Duodenal mucosa (tissue), 2 donors: ENCODE measurements at regions not wholly inside any gene's neighbourhood (a gene's known extent, or its start where the extent isn't known, plus 50 kb on each side); places are given as distances from the start of the nearest gene placed in this dataset.

Source experiments
- H3K27ac ChIP-seq: one replicate; pipeline ENCODE4 v1.7.0; 2013; ENCODE audit warnings: low read depth, low read length
- H3K27me3 ChIP-seq, 2 donors: one replicate each; pipeline ENCODE4 v1.7.0; 2013; ENCODE audit warnings: low read length in 2 of 2, control low read depth in 1 of 2; ENCODE audit not compliant: insufficient read depth in 2 of 2, control insufficient read depth in 1 of 2
- H3K36me3 ChIP-seq, 2 donors: one replicate each; pipeline ENCODE4 v1.7.0; 2013; ENCODE audit warnings: low read length in 2 of 2, control low read depth in 1 of 2; ENCODE audit not compliant: insufficient read depth in 2 of 2, control insufficient read depth in 1 of 2
- H3K4me1 ChIP-seq, 2 donors: one replicate each; pipeline ENCODE4 v1.7.0; 2013; ENCODE audit warnings: low read length in 2 of 2, control low read depth in 1 of 2; ENCODE audit not compliant: insufficient read depth in 2 of 2, control insufficient read depth in 1 of 2
- H3K4me3 ChIP-seq, 2 donors: one replicate each; pipeline ENCODE4 v1.7.0; 2013; ENCODE audit warnings: low read length in 2 of 2, low read depth in 1 of 2
- H3K9ac ChIP-seq, 2 donors: one replicate each; pipeline ENCODE4 v1.7.0; 2013; ENCODE audit warnings: low read length in 2 of 2, low read depth in 1 of 2
- H3K9me3 ChIP-seq, 2 donors: one replicate each; pipeline ENCODE4 v1.7.0; 2013; ENCODE audit warnings: low read length in 2 of 2, control low read depth in 1 of 2; ENCODE audit not compliant: control insufficient read depth in 1 of 2

DNA sequence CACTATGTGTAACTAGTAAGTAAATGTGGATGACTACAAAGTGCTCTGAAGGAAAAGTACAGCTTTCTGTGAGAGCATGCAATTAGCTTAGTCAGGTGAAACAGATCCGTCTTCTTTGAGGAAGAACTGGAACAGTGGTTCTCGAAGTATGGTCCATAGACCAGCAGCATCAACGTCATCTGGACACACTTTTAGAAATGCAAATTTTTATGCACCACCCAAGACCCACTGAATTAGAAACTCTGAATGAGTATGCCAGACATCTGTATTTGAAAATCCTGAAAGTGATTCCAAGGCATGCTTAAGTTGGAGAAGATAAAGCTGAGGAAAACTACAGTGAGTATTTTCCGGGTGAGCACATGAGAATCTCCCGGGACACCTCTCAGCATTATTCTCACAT, 130.7 kb upstream of the SPHKAP start:
- H3K4me1 ChIP-seq, result no peaks in the 10 kb centered on the region
- H3K36me3 ChIP-seq, result no peaks in the 10 kb centered on the region
- no peak overlapping the region for H3K4me3 ChIP-seq
- no peak overlapping the region for H3K9ac ChIP-seq
- no peak overlapping the region for H3K27ac ChIP-seq
- H3K9me3 ChIP-seq, result no peaks in the 10 kb centered on the region
- H3K27me3 ChIP-seq, result no peaks in the 10 kb centered on the region

DNA sequence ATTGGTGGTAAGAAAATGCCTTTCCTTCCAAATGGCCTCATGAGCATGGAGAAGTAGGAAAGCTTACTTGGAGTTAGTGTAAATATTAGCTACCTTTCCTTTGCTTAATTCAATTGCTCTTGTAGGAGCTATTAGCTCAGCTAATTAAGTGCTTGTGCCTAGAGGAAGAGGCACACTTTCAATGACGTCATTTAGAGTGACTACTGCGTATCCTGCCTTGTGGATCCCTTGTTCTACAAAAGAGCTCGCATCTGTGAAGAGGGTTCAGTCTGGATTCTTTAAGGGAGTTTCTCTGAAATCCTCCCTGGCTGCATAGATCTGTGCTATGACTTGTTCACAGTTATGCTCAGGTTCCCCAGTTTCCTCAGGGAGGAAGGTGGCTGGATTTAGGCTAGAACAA, 122.5 kb upstream of the SPHKAP start:
- Histone ChIP-seq H3K9me3 (no peaks in the 10 kb centered on the region), H3K27me3 (no peaks in the 10 kb centered on the region), H3K9ac (no peak overlapping the region), H3K36me3 (no peaks in the 10 kb centered on the region), H3K27ac (no peak overlapping the region), H3K4me1 (no peaks in the 10 kb centered on the region), H3K4me3 (no peak overlapping the region)

DNA sequence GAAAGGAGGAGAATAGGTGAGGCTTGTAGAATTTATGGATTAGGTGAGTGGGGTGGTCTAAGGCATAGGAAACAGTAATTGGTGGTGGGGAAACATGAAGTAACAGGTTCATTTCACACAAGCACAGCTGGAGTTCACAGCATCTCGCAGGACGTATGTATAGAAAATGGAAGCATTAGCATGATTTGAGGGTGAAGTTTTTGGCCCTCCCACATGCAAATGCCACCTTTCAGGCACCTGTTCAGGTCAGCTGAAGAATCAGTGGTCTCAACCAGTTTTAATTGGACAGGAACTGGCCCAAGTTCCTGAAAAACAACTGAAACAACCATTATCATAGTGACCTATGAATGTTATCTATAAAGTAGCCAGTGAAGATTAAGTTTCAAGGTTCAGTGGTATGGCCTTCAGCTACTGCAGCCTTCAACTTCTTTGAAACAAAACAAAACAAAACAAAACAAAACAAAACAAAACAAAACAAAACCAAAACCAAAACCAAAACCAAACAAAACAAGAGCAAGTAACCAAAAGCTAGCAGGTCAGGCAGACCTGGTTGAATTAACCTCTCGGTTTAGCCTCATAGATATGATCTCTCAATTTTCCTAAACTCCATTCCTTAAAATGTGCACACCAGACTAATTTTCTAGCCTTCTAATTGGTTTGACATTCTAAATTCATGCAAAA, 102.1 kb upstream of the SPHKAP start:
- Histone ChIP-seq H3K4me1 (no peaks in the 10 kb centered on the region), H3K9ac (no peak overlapping the region), H3K9me3 (no peaks in the 10 kb centered on the region), H3K36me3 (no peaks in the 10 kb centered on the region), H3K27ac (no peak overlapping the region), H3K4me3 (peak overlapping the region in 1 of 2 donors; percentile 46), H3K27me3 (no peaks in the 10 kb centered on the region)

DNA sequence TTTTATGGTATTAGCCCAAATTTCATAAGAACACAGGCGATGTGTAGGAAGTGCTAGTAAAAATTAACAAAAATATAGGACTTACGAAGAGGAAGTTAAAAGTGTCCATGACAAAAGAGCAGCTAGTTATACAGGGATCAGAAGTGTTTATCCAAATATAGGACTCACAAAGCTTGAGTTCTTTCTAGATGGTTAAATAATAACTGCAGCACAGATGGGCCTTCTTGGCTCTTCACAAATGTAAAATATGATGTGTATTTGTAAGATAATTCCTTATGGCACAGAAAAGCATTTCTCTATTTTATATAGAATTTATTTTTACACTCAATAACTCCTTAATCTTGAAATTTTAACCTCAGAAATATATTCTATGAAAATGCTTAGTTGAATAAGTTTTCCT, 100.9 kb upstream of the SPHKAP start:
- Histone ChIP-seq H3K27ac (no peak overlapping the region), H3K9me3 (no peaks in the 10 kb centered on the region), H3K4me1 (no peaks in the 10 kb centered on the region), H3K36me3 (no peaks in the 10 kb centered on the region), H3K27me3 (no peaks in the 10 kb centered on the region), H3K9ac (no peak overlapping the region), H3K4me3 (no peak overlapping the region)

DNA sequence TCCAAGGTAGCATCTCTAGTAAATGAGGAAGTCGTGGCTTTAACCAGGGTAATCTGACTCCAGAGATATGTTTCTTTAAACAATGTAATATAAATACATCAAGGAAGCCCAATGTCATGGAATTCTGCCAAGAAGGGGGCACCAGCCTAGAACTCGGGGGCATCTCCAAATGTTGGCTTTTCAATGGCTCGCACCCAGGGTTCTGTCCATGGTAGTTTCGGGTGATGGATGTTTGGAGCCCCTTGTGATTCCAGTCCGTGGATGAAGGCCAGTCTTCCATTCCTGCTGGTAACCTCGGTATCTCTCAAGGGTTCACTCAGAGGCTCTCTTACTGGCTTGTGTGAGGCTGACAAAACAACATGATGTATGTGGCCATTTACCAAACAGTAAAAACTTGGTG, 91.7 kb upstream of the SPHKAP start:
- H3K9me3 ChIP-seq, result no peaks in the 10 kb centered on the region
- no peaks in the 10 kb centered on the region for H3K36me3 ChIP-seq
- H3K9ac ChIP-seq, result no peak overlapping the region
- no peaks in the 10 kb centered on the region for H3K27me3 ChIP-seq
- H3K27ac ChIP-seq, result no peak overlapping the region
- H3K4me1 ChIP-seq, result no peaks in the 10 kb centered on the region
- no peak overlapping the region for H3K4me3 ChIP-seq

DNA sequence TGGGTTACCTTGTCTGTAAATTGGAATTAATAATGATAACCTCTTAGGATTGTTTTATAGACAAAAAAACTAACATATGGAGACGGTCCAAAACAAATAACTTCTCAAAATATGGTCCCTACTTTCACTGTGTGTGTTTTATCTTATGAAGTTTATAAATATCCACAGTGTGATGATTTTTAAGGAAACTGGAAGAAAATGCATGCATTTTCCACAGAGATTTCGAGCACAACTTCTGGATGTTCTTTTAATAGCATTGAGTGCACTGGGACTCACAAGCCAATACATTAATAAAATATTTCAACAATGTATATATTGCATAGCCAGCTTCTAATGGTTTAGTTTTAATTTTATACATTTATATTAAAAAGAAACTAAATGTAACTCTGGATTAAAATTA, 87.9 kb upstream of the SPHKAP start:
- Histone ChIP-seq H3K9ac (no peak overlapping the region), H3K9me3 (no peaks in the 10 kb centered on the region), H3K4me1 (no peaks in the 10 kb centered on the region)

DNA sequence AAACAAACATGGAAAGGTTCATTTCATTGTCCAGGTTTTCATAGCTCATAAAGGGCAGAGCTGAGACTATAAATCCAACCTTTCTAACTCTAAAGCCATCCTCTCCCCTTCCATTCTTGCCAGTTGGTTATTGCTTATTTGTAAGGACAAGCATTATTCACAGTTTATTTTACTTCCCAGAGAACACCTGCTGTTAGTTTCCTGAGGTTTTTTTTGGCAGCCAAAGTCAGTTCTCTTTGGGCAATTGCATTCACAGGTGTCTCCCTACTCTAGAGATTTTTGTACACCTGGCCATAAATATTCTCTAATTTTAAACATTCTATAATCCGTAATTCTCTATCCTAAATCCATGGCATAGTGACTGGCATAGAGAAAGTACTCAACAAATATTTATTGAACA, 87.3 kb upstream of the SPHKAP start:
- Histone ChIP-seq H3K27me3 (no peaks in the 10 kb centered on the region), H3K36me3 (no peaks in the 10 kb centered on the region), H3K27ac (no peak overlapping the region), H3K9ac (no peak overlapping the region), H3K9me3 (no peaks in the 10 kb centered on the region), H3K4me3 (no peak overlapping the region), H3K4me1 (no peaks in the 10 kb centered on the region)

More for the DNA sequence above, 87.9 kb upstream of the SPHKAP start:
- Histone ChIP-seq H3K27me3 (no peaks in the 10 kb centered on the region), H3K27ac (no peak overlapping the region), H3K36me3 (no peaks in the 10 kb centered on the region), H3K4me3 (no peak overlapping the region)

DNA sequence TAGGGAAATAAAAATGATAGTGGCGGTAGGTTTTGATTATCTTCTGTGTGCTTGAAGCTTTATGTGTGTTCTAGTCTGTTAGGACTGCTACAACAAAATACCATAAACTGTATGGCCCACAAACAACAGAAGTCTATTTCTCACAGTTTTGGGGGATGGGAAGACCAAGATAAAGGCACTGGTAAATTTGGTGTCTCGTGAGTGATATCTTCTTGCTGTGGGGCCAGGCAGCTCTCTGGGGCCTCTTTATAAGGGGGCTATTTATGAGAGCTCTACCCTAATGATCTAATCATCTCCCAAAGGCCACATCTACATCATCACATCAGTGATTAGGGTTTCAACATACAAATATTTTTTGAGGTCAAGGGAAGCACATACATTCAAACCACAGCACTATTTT, 86.8 kb upstream of the SPHKAP start:
- Histone ChIP-seq H3K27me3 (no peaks in the 10 kb centered on the region), H3K4me1 (no peaks in the 10 kb centered on the region), H3K27ac (no peak overlapping the region), H3K9me3 (no peaks in the 10 kb centered on the region), H3K4me3 (no peak overlapping the region), H3K9ac (no peak overlapping the region), H3K36me3 (no peaks in the 10 kb centered on the region)

DNA sequence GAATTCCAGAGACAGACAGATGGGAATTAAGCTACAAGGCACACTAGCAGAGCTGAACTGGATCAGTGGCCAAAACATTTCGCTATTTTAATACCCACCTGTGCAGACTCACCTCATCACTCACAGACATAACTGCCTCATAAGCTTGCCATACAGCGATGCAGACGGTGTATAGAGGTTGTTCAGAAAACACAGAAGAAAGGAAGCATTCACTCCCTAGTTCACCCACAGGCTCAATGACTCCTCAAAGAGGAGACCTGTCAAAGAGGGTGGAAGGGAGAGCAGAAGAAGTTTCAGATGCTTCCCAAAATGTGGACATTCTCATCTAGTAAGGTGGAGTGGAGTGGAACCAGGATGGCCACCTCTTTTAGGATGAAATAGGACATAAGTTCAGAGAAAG, 81.7 kb upstream of the SPHKAP start:
- Histone ChIP-seq H3K9me3 (no peaks in the 10 kb centered on the region), H3K27me3 (no peaks in the 10 kb centered on the region), H3K27ac (no peak overlapping the region), H3K9ac (no peak overlapping the region), H3K36me3 (no peaks in the 10 kb centered on the region), H3K4me3 (no peak overlapping the region), H3K4me1 (no peaks in the 10 kb centered on the region)

DNA sequence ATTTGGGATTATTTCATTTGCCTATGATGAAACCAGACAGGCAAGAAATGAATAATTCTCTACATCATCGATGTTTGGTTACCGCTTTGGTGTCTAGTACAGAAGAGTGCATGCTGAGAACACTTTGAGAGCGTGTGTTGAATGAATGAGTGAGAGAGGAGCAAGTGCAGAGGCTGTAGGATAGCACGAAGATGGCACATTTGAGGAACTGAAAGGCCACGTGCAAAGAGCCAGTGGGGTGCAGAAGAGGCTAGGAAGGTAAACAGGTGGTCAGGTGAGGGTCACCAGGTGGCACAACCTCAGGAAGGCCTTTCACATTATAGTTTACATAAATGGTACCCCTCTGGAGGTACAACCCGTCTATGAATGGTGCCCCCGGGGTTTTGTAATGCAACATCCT, 80.1 kb upstream of the SPHKAP start:
- no peaks in the 10 kb centered on the region for H3K36me3 ChIP-seq
- H3K9ac ChIP-seq, result no peak overlapping the region
- H3K9me3 ChIP-seq, result no peaks in the 10 kb centered on the region
- H3K4me3 ChIP-seq, result no peak overlapping the region
- H3K27ac ChIP-seq, result no peak overlapping the region
- no peaks in the 10 kb centered on the region for H3K4me1 ChIP-seq
- H3K27me3 ChIP-seq, result no peaks in the 10 kb centered on the region

DNA sequence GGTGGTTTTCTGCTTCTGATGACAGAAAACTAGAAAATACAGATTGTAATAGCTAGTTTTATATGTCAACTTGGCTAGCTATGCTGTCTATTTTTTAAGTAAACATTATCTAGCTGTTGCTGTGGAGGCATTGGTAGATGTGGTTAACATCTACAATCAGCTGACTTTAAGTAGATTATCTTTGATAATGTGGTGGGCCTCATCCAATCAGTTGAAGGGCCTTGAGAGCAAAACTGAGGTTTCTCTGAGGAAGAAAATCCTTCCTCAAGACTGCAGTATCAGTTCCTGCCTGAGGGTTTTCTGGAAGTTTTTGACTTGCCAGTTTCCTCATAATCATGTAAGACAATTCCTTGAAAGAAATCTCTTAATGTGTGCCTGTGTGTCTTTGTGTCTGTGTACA, 75.9 kb upstream of the SPHKAP start:
- Histone ChIP-seq H3K27me3 (no peaks in the 10 kb centered on the region), H3K36me3 (no peaks in the 10 kb centered on the region), H3K4me1 (no peaks in the 10 kb centered on the region), H3K9me3 (no peaks in the 10 kb centered on the region), H3K27ac (no peak overlapping the region), H3K4me3 (no peak overlapping the region), H3K9ac (no peak overlapping the region)
